Kidney (tissue), 13 donors: ENCODE measurements at regions not wholly inside any gene's neighbourhood (a gene's known extent, or its start where the extent isn't known, plus 50 kb on each side); places are given as distances from the start of the nearest gene placed in this dataset.

Source experiments
- DNase-seq, 5 donors: peaks; one replicate each; pipeline ENCODE4 v3.0.0-alpha.2; 2013 to 2020
- FAIRE-seq: peaks from 2 replicates; lab custom pipeline; 2012; peaks lifted over from hg19 to GRCh38; lab: Jason Lieb, UNC
- H3K27ac ChIP-seq, 2 donors: one replicate each; pipeline ENCODE4 v1.7.0; 2013; ENCODE audit warnings: low read depth in 2 of 2, low read length in 2 of 2, inconsistent platforms in 1 of 2
- H3K27me3 ChIP-seq: one replicate; pipeline ENCODE4 v1.7.1; 2013; ENCODE audit warnings: low read length, inconsistent platforms; ENCODE audit not compliant: control insufficient read depth, insufficient read depth
- H3K36me3 ChIP-seq, 3 donors: one replicate each; pipeline versions ENCODE4 v1.7.0 to v1.7.1; 2013; ENCODE audit warnings: low read length in 3 of 3, control low read depth in 1 of 3, inconsistent platforms in 1 of 3; ENCODE audit not compliant: insufficient read depth in 3 of 3, control insufficient read depth in 2 of 3
- H3K4me1 ChIP-seq, 3 donors: one replicate each; pipeline versions ENCODE4 v1.7.0 to v1.7.1; 2013; ENCODE audit warnings: low read length in 3 of 3, inconsistent platforms in 1 of 3, low read depth in 1 of 3; ENCODE audit not compliant: control insufficient read depth in 2 of 3, insufficient read depth in 2 of 3
- H3K4me3 ChIP-seq, 3 donors: one replicate each; pipeline versions ENCODE4 v1.7.0 to v1.8.1; 2013; ENCODE audit warnings: low read length in 3 of 3, control low read depth in 1 of 3, inconsistent platforms in 1 of 3
- H3K9ac ChIP-seq, 3 donors: one replicate each; pipeline versions ENCODE4 v1.7.0 to v1.7.1; 2013; ENCODE audit warnings: low read length in 3 of 3, control low read depth in 1 of 3, inconsistent platforms in 1 of 3
- H3K9me3 ChIP-seq, 3 donors: one replicate each; pipeline versions ENCODE4 v1.7.0 to v1.7.1; 2013; ENCODE audit warnings: low read length in 3 of 3, control low read depth in 1 of 3, inconsistent platforms in 1 of 3; ENCODE audit not compliant: control insufficient read depth in 2 of 3, insufficient read depth in 1 of 3
- intact Hi-C: fragments of 100-400 bp; cut with DNase I; formaldehyde crosslinking; loops from one replicate; pipeline ENCODE4 v1.11.1; 2022
- TF ChIP-seq, protein P1 (sequence below): IDR thresholded peaks from 3 replicates; pipeline ENCODE4 v1.5.1; 2012; ENCODE audit warnings: mild to moderate bottlenecking, moderate library complexity, borderline replicate concordance; ENCODE audit not compliant: insufficient read depth; ENCODE audit errors: extremely low read depth
- donor health status: control.
- donor health status: control.
- donor health status: control.
- donor health status: control.
- donor health status: control.
- donor health status: DM: yes; HTN: yes; CAD: no.
- donor health status: Normal renal cell carcinoma (clear cell type).

DNA sequence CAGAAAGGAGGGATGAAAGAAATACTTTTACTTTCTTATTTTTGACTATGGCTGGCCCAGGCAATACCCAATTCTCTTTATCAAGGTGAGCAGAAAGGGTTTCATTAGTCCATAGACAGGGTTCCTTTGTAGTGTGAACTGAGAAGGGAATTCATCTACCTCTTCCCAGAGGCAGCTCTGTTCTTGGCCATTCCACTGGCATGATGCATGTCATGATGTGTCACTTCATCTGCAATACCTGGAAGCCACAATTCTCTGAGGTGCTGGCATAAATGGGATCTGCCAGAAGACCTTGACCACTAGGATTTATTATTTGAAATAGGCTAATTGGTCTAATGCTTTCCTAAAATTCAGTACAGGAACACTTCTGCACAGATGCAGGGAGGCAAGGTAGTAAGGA is 542.8 kb downstream of the RFC3 start:
- Histone ChIP-seq H3K9ac (no peak overlapping the region), H3K27me3 (no peaks in the 10 kb centered on the region), H3K9me3 (no peaks in the 10 kb centered on the region), H3K27ac (no peak overlapping the region), H3K4me3 (no peak overlapping the region), H3K36me3 (no peaks in the 10 kb centered on the region), H3K4me1 (peaks cover 0 to 2% (median 0%) of the 10 kb centered on the region in 3 donors)
- intact Hi-C loops = no loop called here
- FAIRE-seq (no peak), DNase-seq (no peak)
- TF ChIP-seq, protein P1, sequence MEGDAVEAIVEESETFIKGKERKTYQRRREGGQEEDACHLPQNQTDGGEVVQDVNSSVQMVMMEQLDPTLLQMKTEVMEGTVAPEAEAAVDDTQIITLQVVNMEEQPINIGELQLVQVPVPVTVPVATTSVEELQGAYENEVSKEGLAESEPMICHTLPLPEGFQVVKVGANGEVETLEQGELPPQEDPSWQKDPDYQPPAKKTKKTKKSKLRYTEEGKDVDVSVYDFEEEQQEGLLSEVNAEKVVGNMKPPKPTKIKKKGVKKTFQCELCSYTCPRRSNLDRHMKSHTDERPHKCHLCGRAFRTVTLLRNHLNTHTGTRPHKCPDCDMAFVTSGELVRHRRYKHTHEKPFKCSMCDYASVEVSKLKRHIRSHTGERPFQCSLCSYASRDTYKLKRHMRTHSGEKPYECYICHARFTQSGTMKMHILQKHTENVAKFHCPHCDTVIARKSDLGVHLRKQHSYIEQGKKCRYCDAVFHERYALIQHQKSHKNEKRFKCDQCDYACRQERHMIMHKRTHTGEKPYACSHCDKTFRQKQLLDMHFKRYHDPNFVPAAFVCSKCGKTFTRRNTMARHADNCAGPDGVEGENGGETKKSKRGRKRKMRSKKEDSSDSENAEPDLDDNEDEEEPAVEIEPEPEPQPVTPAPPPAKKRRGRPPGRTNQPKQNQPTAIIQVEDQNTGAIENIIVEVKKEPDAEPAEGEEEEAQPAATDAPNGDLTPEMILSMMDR = no peak

- FAIRE-seq (no peak), DNase-seq (no peak)
- no peak overlapping the region for H3K27ac ChIP-seq
- H3K9me3 ChIP-seq = no peaks in the 10 kb centered on the region
- no peaks in the 10 kb centered on the region for H3K27me3 ChIP-seq
- intact Hi-C loops = no loop called here
- no peaks in the 10 kb centered on the region for H3K36me3 ChIP-seq
- H3K4me3 ChIP-seq = no peak overlapping the region
- no peak overlapping the region for H3K9ac ChIP-seq
- H3K4me1 ChIP-seq = peaks cover 0 to 2% (median 0%) of the 10 kb centered on the region in 3 donors
- TF ChIP-seq, protein P1 = no peak
Measured at GRCh38 chr13:34361560-34361959, 543.6 kb downstream of the RFC3 start.

DNA sequence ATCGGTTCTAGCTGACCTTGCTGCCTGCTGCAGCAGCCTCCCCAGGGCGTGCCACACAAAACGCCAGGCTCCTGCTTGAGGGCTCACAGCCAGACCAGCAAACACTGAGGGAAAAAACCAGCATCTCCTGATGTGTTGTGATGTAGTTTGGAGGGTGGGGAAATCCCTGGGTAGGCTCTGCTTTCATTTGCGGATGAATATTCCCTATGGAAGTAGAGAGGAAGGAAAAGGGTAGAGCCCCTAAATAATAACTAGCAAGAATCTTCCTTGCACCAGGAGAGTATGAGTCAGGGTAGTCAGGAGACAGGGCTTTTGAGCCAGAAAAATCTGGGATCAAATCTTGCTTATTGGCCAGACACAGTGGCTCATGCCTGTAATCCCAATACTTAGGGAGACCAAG is 545.3 kb downstream of the RFC3 start:
- FAIRE-seq = no peak
- TF ChIP-seq, protein P1 = no peak

DNA sequence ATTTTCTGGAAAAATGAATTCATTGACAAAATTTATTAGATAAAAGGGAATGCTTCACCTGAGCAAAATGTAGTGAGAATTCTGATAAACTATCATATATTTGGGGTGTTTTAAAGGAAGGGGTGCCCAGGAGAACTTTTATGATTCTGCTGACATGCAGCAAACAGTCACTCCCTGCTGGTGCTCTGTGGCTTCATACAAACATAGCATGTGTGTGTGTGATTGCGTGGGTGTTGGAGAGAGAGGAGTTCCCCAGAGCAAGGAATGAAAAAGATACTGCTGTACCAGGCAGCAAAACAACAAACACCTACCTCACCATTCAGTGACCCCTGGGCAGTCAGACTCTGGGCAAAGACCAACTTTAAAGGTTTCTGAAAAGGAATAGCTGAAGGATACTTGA is 546.7 kb downstream of the RFC3 start:
- H3K9ac ChIP-seq = no peak overlapping the region
- H3K9me3 ChIP-seq = no peaks in the 10 kb centered on the region
- no peaks in the 10 kb centered on the region for H3K4me1 ChIP-seq
- TF ChIP-seq, protein P1 = no peak
- H3K4me3 ChIP-seq = no peak overlapping the region
- no peaks in the 10 kb centered on the region for H3K36me3 ChIP-seq
- DNase-seq (peak in 3 of 5 donors; percentile 39 to 52 (median 48)), FAIRE-seq (no peak)
- no peaks in the 10 kb centered on the region for H3K27me3 ChIP-seq
- intact Hi-C loops = no loop called here
- H3K27ac ChIP-seq = no peak overlapping the region

More for the DNA sequence above, 545.3 kb downstream of the RFC3 start:
- H3K9me3 ChIP-seq = no peaks in the 10 kb centered on the region
- no peaks in the 10 kb centered on the region for H3K36me3 ChIP-seq
- H3K9ac ChIP-seq = no peak overlapping the region
- no peaks in the 10 kb centered on the region for H3K4me1 ChIP-seq
- H3K4me3 ChIP-seq = no peak overlapping the region
- H3K27ac ChIP-seq = no peak overlapping the region
- intact Hi-C loops = no loop called here
- H3K27me3 ChIP-seq = no peaks in the 10 kb centered on the region
- no peak for DNase-seq
